ENCODE measurements at regions not wholly inside any gene's neighbourhood (a gene's known extent, or its start where the extent isn't known, plus 50 kb on each side); places are given as distances from the start of the nearest gene placed in this dataset.
"Not testable (repeated sequence)": the region's sequence is repeated elsewhere in the genome, so short reads cannot be mapped to it uniquely, and the experiment has no call there.

GRCh38 chr2:871926-872680, 78.5 kb upstream of the SNTG2 start:
- Mint-ChIP-seq H3K27ac (no peak overlapping the region), H3K9me3 (no peaks in the 10 kb centered on the region), H3K36me3 (ENCODE audit: low read depth) (no peaks in the 10 kb centered on the region), H3K27me3 (peaks cover 4% of the 10 kb centered on the region), H3K4me1 (no peaks in the 10 kb centered on the region), H3K4me3 (no peak overlapping the region)
- intact Hi-C loops (cut with micrococcal nuclease): no loop called here
- DNase-seq: no peak
- TF ChIP-seq, protein P1, sequence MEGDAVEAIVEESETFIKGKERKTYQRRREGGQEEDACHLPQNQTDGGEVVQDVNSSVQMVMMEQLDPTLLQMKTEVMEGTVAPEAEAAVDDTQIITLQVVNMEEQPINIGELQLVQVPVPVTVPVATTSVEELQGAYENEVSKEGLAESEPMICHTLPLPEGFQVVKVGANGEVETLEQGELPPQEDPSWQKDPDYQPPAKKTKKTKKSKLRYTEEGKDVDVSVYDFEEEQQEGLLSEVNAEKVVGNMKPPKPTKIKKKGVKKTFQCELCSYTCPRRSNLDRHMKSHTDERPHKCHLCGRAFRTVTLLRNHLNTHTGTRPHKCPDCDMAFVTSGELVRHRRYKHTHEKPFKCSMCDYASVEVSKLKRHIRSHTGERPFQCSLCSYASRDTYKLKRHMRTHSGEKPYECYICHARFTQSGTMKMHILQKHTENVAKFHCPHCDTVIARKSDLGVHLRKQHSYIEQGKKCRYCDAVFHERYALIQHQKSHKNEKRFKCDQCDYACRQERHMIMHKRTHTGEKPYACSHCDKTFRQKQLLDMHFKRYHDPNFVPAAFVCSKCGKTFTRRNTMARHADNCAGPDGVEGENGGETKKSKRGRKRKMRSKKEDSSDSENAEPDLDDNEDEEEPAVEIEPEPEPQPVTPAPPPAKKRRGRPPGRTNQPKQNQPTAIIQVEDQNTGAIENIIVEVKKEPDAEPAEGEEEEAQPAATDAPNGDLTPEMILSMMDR (IDR thresholded peaks at IDR 0.05): no peak
- ATAC-seq (ENCODE audit: low read depth): no peak
- POLR2A ChIA-PET: no interaction called here
- CTCF ChIA-PET: no interaction called here

- no peak for ATAC-seq (ENCODE audit: low read depth)
- DNase-seq: no peak
- TF ChIP-seq, protein P1 (IDR thresholded peaks at IDR 0.05): no peak
- POLR2A ChIA-PET: no interaction called here
- Mint-ChIP-seq H3K27me3 (peaks cover 4% of the 10 kb centered on the region), H3K4me3 (no peak overlapping the region), H3K4me1 (no peaks in the 10 kb centered on the region), H3K9me3 (no peaks in the 10 kb centered on the region), H3K36me3 (ENCODE audit: low read depth) (no peaks in the 10 kb centered on the region), H3K27ac (no peak overlapping the region)
- intact Hi-C loops (cut with micrococcal nuclease): no loop called here
- CTCF ChIA-PET: no interaction called here
Observed at GRCh38 chr2:871175-871727, 79.4 kb upstream of the SNTG2 start.

GRCh38 chr2:870426-870825, 80.2 kb upstream of the SNTG2 start:
- no peak overlapping the region for H3K4me3 Mint-ChIP-seq
- no peaks in the 10 kb centered on the region for H3K9me3 Mint-ChIP-seq
- H3K36me3 Mint-ChIP-seq (ENCODE audit: low read depth): no peaks in the 10 kb centered on the region
- no peak overlapping the region for H3K27ac Mint-ChIP-seq
- intact Hi-C loops (cut with micrococcal nuclease): no loop called here
- ATAC-seq (ENCODE audit: low read depth) (no peak), DNase-seq (no peak)
- ChIA-PET CTCF (no interaction called here), POLR2A (no interaction called here)
- TF ChIP-seq, protein P1 (IDR thresholded peaks at IDR 0.05): no peak
- H3K27me3 Mint-ChIP-seq: peaks cover 4% of the 10 kb centered on the region
- H3K4me1 Mint-ChIP-seq: no peaks in the 10 kb centered on the region

DNA sequence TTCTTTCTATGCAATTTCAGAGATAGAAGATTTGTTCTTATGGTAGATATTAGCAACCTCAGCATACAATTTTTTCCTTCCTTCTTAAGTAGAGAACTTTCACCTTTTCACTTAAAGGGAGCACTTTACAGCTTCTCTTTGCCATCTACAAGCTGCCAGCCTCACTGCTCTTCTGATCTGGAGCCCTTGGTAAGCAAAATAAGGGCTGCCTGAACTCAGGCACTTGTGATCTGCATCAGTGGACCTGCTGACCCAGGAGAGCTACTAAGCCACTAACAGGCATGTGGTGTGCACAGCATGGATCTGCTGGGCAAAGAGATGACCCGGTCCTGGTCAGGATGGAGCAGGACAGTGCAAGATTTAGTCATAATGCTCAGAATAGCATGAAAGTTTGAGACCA, 80.8 kb upstream of the SNTG2 start:
- Mint-ChIP-seq H3K9me3 (no peaks in the 10 kb centered on the region), H3K27me3 (peaks cover 4% of the 10 kb centered on the region), H3K4me1 (no peaks in the 10 kb centered on the region), H3K4me3 (no peak overlapping the region), H3K27ac (no peak overlapping the region), H3K36me3 (ENCODE audit: low read depth) (no peaks in the 10 kb centered on the region)
- POLR2A ChIA-PET: no interaction called here
- no peak for ATAC-seq (ENCODE audit: low read depth)
- TF ChIP-seq, protein P1 (IDR thresholded peaks at IDR 0.05): no peak
- CTCF ChIA-PET: no interaction called here
- intact Hi-C loops (cut with micrococcal nuclease): no loop called here
- no peak for DNase-seq

GRCh38 chr2:869357-869871, 81.2 kb upstream of the SNTG2 start:
- Mint-ChIP-seq H3K27me3 (peaks cover 4% of the 10 kb centered on the region), H3K4me1 (no peaks in the 10 kb centered on the region), H3K36me3 (ENCODE audit: low read depth) (no peaks in the 10 kb centered on the region), H3K4me3 (no peak overlapping the region), H3K27ac (no peak overlapping the region), H3K9me3 (no peaks in the 10 kb centered on the region)
- intact Hi-C loops (cut with micrococcal nuclease): no loop called here
- ChIA-PET CTCF (no interaction called here), POLR2A (no interaction called here)
- TF ChIP-seq, protein P1 (IDR thresholded peaks at IDR 0.05): no peak
- ATAC-seq (ENCODE audit: low read depth) (no peak), DNase-seq (no peak)

- H3K36me3 Mint-ChIP-seq (ENCODE audit: low read depth); H3K4me3 Mint-ChIP-seq; H3K27me3 Mint-ChIP-seq; DNase-seq; ATAC-seq (ENCODE audit: low read depth); H3K9me3 Mint-ChIP-seq; intact Hi-C loops (cut with micrococcal nuclease); CTCF ChIA-PET; H3K4me1 Mint-ChIP-seq; POLR2A ChIA-PET; H3K27ac Mint-ChIP-seq: not testable (repeated sequence)
Observed at GRCh38 chr2:868857-869256, 81.8 kb upstream of the SNTG2 start.

Data from activated B cell treated with CpG ODN at 0.5 μM for 24 hours (primary cell).